Suprapubic skin (tissue), 3 donors: ENCODE measurements at regions not wholly inside any gene's neighbourhood (a gene's known extent, or its start where the extent isn't known, plus 50 kb on each side); places are given as distances from the start of the nearest gene placed in this dataset.

Experiments used
- EP300 ChIP-seq: sonication (generic); formaldehyde crosslinking; IDR thresholded peaks from one replicate; pipeline ENCODE4 v1.6.1; 2017; ENCODE audit warnings: antibody characterized with exemption
- POLR2A ChIP-seq, 2 donors: fragments of 450-650 bp; IDR thresholded peaks; one replicate each; pipeline ENCODE4 v1.6.1; 2017; ENCODE audit warnings: antibody characterized with exemption in 2 of 2, mild to moderate bottlenecking in 2 of 2, moderate library complexity in 2 of 2
- TF ChIP-seq, protein P1 (sequence below), 2 donors: fragments of 200-600 bp in 1 of 2; fragments of 450-650 bp in 1 of 2; sonication (generic) in 1 of 2; IDR thresholded peaks; one replicate each; pipeline ENCODE4 v1.5.1; 2016 to 2019; ENCODE audit warnings: antibody characterized with exemption in 2 of 2, mild to moderate bottlenecking in 1 of 2, moderate library complexity in 1 of 2

GRCh38 chr20:11090751-11091150, 417.0 kb upstream of the JAG1 start:
- TF ChIP-seq, protein P1, sequence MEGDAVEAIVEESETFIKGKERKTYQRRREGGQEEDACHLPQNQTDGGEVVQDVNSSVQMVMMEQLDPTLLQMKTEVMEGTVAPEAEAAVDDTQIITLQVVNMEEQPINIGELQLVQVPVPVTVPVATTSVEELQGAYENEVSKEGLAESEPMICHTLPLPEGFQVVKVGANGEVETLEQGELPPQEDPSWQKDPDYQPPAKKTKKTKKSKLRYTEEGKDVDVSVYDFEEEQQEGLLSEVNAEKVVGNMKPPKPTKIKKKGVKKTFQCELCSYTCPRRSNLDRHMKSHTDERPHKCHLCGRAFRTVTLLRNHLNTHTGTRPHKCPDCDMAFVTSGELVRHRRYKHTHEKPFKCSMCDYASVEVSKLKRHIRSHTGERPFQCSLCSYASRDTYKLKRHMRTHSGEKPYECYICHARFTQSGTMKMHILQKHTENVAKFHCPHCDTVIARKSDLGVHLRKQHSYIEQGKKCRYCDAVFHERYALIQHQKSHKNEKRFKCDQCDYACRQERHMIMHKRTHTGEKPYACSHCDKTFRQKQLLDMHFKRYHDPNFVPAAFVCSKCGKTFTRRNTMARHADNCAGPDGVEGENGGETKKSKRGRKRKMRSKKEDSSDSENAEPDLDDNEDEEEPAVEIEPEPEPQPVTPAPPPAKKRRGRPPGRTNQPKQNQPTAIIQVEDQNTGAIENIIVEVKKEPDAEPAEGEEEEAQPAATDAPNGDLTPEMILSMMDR (IDR thresholded peaks at IDR 0.05): no peak
- TF ChIP-seq EP300 (no peak), POLR2A (IDR thresholded peaks at IDR 0.05) (no peak)
